ENCODE measurements at regions not wholly inside any gene's neighbourhood (a gene's known extent, or its start where the extent isn't known, plus 50 kb on each side); places are given as distances from the start of the nearest gene placed in this dataset.

DNA sequence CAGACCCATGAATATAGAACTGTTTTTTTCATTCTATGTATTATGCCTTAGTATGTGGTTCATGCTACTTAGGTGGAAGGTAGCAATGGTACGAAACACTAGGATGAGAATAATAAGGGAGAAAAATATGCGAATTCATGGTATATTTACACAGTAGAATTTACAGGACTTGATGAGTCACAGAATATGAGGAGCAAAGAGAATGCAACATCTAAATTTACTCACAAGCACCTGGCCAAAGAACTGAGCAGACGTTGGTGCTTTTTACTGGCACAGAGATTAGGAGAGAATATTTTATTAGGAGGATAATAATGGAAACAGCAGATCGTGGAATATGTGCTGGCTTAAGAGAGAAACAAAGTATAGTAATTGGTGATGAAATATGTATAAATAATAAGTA, 785.4 kb upstream of the ROBO1 start:
- Histone ChIP-seq H3K36me3 (ENCODE audit: control insufficient read depth, insufficient read depth, low read length) (no peaks in the 10 kb centered on the region), H3K9me3 (ENCODE audit: control insufficient read depth, insufficient read depth, low read depth, low read length) (no peaks in the 10 kb centered on the region), H3K27me3 (ENCODE audit: control insufficient read depth, insufficient read depth, low read length) (no peaks in the 10 kb centered on the region), H3K4me1 (ENCODE audit: control insufficient read depth, insufficient read depth, low read length) (no peaks in the 10 kb centered on the region), H3K4me3 (ENCODE audit: low read depth in 2 of 2, low read length in 2 of 2) (no peak overlapping the region), H3K27ac (ENCODE audit: low read length) (no peak overlapping the region)
- ChIA-PET CTCF (no interaction called here), POLR2A (no interaction called here)
- no peak for ATAC-seq
- no peak for DNase-seq (ENCODE audit: low read depth, low spot score)
- TF ChIP-seq, protein P1, sequence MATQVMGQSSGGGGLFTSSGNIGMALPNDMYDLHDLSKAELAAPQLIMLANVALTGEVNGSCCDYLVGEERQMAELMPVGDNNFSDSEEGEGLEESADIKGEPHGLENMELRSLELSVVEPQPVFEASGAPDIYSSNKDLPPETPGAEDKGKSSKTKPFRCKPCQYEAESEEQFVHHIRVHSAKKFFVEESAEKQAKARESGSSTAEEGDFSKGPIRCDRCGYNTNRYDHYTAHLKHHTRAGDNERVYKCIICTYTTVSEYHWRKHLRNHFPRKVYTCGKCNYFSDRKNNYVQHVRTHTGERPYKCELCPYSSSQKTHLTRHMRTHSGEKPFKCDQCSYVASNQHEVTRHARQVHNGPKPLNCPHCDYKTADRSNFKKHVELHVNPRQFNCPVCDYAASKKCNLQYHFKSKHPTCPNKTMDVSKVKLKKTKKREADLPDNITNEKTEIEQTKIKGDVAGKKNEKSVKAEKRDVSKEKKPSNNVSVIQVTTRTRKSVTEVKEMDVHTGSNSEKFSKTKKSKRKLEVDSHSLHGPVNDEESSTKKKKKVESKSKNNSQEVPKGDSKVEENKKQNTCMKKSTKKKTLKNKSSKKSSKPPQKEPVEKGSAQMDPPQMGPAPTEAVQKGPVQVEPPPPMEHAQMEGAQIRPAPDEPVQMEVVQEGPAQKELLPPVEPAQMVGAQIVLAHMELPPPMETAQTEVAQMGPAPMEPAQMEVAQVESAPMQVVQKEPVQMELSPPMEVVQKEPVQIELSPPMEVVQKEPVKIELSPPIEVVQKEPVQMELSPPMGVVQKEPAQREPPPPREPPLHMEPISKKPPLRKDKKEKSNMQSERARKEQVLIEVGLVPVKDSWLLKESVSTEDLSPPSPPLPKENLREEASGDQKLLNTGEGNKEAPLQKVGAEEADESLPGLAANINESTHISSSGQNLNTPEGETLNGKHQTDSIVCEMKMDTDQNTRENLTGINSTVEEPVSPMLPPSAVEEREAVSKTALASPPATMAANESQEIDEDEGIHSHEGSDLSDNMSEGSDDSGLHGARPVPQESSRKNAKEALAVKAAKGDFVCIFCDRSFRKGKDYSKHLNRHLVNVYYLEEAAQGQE (IDR thresholded peaks at IDR 0.05; ENCODE audit: insufficient read depth in 1 of 2, low read depth in 2 of 2, low read length in 1 of 2) = no peak
- no peak for TF ChIP-seq SIN3A (IDR thresholded peaks at IDR 0.05; ENCODE audit: borderline replicate concordance, insufficient read depth, low read depth, low read length)
- TF ChIP-seq TCF7L2 (IDR thresholded peaks at IDR 0.05; ENCODE audit: low read depth, low read length) = no peak
- TF ChIP-seq, protein P2, sequence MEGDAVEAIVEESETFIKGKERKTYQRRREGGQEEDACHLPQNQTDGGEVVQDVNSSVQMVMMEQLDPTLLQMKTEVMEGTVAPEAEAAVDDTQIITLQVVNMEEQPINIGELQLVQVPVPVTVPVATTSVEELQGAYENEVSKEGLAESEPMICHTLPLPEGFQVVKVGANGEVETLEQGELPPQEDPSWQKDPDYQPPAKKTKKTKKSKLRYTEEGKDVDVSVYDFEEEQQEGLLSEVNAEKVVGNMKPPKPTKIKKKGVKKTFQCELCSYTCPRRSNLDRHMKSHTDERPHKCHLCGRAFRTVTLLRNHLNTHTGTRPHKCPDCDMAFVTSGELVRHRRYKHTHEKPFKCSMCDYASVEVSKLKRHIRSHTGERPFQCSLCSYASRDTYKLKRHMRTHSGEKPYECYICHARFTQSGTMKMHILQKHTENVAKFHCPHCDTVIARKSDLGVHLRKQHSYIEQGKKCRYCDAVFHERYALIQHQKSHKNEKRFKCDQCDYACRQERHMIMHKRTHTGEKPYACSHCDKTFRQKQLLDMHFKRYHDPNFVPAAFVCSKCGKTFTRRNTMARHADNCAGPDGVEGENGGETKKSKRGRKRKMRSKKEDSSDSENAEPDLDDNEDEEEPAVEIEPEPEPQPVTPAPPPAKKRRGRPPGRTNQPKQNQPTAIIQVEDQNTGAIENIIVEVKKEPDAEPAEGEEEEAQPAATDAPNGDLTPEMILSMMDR (IDR thresholded peaks at IDR 0.05) = no peak
- TF ChIP-seq POLR2AphosphoS5 (IDR thresholded peaks at IDR 0.05; ENCODE audit: low read depth, low read length) = no peak
- no TSS peak for BruUV-seq (replicated peaks)
- intact Hi-C loops (cut with micrococcal nuclease; ENCODE audit: unreplicated experiment) = no loop called here
- in situ Hi-C loops (cut with HindIII; ENCODE audit: low pct_unique_long_range_greater_than_20kb, low sequenced_read_pairs) = no loop called here

DNA sequence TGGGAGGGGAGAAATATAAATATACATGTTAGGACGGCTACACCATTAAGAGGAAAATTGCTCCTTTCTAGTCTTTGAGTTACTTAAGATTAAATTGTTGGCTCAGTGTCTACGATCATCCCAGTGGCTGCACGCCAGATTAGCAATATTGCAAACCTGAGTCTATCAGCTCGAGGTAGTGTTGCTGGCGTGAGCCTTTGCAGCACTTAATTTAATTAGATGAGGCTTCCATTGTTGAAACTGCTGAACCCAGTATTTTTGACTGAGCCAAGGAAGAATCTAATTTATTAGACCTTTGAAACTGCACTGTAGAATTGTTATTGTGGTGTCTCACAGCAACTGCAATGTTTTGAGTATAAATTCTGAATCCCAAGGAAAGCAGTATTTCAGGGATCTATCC, 782.4 kb upstream of the ROBO1 start:
- intact Hi-C loops (cut with micrococcal nuclease; ENCODE audit: unreplicated experiment) (no loop called here), in situ Hi-C loops (cut with HindIII; ENCODE audit: low pct_unique_long_range_greater_than_20kb, low sequenced_read_pairs) (no loop called here)
- H3K4me1 ChIP-seq (ENCODE audit: control insufficient read depth, insufficient read depth, low read length) = no peaks in the 10 kb centered on the region
- H3K4me3 ChIP-seq (ENCODE audit: low read depth in 2 of 2, low read length in 2 of 2) = no peak overlapping the region
- no TSS peak for BruUV-seq (replicated peaks)
- ATAC-seq = no peak
- H3K27me3 ChIP-seq (ENCODE audit: control insufficient read depth, insufficient read depth, low read length) = no peaks in the 10 kb centered on the region
- DNase-seq (ENCODE audit: low read depth, low spot score) = no peak
- CTCF ChIA-PET = no interaction called here
- TF ChIP-seq, protein P2 (IDR thresholded peaks at IDR 0.05) = no peak
- TF ChIP-seq SIN3A (IDR thresholded peaks at IDR 0.05; ENCODE audit: borderline replicate concordance, insufficient read depth, low read depth, low read length) (no peak), TCF7L2 (IDR thresholded peaks at IDR 0.05; ENCODE audit: low read depth, low read length) (no peak), POLR2AphosphoS5 (IDR thresholded peaks at IDR 0.05; ENCODE audit: low read depth, low read length) (no peak)
- TF ChIP-seq, protein P1 (IDR thresholded peaks at IDR 0.05; ENCODE audit: insufficient read depth in 1 of 2, low read depth in 2 of 2, low read length in 1 of 2) = no peak
- POLR2A ChIA-PET = no interaction called here
- no peaks in the 10 kb centered on the region for H3K36me3 ChIP-seq (ENCODE audit: control insufficient read depth, insufficient read depth, low read length)
- H3K9me3 ChIP-seq (ENCODE audit: control insufficient read depth, insufficient read depth, low read depth, low read length) = no peaks in the 10 kb centered on the region
- H3K27ac ChIP-seq (ENCODE audit: low read length) = no peak overlapping the region

Data from Panc1 (cell line).